ENCODE measurements at regions not wholly inside any gene's neighbourhood (a gene's known extent, or its start where the extent isn't known, plus 50 kb on each side); places are given as distances from the start of the nearest gene placed in this dataset.

DNA sequence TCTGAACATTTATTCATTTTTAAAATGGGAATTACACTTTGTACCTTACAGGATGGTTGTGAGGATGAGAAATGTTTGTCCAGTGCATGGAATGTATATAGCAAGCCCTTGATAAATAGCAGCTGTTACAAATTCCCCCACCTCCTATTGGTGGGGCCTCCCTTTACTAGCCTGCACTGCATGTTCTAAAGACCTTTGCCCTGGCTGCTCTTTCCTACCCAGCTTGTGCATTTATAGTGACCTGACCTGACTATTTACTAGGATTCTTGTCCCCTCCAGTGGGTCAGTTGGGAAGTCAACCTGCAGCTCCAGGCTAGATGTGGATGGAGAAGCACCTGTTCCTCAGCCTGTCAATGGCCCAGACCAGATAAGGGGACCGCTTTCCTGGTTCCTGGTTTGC, 180.3 kb downstream of the HIPK3 start:
- no peak for TF ChIP-seq EZH2 (IDR thresholded peaks at IDR 0.05; ENCODE audit: low read length, unreplicated experiment)
- no peak for TF ChIP-seq CTCF (conservative IDR thresholded peaks at IDR 0.05; ENCODE audit: low read depth, low read length)

Measured in PC-3 (cell line).